HG03139 (cell line): ENCODE measurements at regions not wholly inside any gene's neighbourhood (a gene's known extent, or its start where the extent isn't known, plus 50 kb on each side); places are given as distances from the start of the nearest gene placed in this dataset.
"Not testable (repeated sequence)": the region's sequence is repeated elsewhere in the genome, so short reads cannot be mapped to it uniquely, and the experiment has no call there.

Source experiments
- ATAC-seq: cut with Tn5 transposase; IDR thresholded peaks from one replicate; pipeline ENCODE4 v1.9.1; 2021; ENCODE audit not compliant: unreplicated experiment

- no peak for ATAC-seq
Measured at GRCh38 chr1:58201492-58202106, 344.9 kb downstream of the OMA1 start.

DNA sequence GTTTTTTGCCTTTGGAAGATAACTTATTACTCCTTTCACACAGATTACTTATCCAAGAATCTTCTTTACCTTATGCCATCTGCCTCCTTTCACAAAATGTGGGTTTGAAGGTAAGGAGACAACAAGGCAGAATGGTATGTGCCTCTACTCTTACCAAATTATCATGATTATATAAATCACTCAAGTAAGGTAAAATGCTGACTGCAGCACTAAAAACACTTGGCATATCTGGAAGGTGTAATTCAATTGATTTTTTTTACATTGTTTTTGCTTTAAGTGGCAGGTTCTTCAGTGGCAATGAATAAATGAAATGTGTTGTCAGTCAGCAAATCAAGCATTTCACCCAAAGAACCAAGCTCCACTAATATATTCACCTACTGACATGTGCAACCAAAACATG, 346.1 kb downstream of the OMA1 start:
- no peak for ATAC-seq

DNA sequence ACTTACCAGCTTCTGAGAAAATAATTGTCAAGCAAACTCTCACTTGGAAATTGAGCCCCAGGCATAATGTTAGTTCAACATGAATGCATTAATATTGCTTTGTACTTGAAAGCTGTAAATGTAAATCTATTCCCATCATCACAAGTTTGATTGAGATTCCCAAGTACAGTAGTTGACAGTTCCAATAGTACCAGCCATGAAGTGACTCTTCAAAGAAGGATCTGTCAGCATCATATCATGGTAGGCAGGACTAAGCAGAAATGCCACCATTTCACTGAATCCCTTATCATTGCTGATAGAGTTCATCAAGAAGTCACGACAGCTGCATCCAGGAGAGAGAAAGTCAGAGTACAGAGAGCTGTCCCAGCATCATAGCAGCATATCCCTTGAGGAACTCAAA, 348.7 kb downstream of the OMA1 start:
- ATAC-seq = no peak

DNA sequence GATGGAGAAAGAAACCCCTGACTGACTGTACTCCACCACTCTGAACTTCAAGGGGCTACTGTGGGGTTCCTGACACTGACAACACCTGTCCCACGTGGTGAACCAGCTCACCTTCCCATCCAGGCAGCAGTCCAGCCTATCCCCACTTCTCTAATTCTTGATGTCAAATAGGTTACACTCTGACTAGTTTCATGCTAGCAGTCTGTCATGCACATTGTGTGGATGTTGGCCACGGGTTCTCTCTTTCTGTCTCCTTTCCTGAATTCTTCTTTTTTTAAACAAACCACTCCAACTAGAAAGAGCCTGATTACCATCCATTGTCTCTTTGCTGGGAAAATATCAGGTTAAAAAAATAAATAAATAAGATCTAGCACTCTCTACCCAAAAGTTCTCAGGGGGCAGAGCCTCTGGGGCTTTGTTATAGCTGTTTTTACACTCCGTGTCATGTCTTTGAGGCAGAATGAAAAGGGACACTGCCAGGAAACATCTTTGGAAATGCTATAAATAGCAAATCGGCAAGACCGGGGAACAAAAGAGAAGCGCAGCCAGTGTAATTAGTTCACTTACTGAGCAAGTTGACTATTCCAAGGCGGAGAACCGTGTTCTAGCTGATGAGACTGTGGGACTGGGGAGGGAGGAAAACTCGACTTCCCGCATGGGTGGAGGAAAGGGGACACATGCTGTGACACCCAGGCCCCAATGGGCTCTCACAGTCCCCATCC, 356.1 kb downstream of the OMA1 start:
- ATAC-seq = no peak

GRCh38 chr1:58189453-58189852, 357.1 kb downstream of the OMA1 start:
- ATAC-seq = no peak

GRCh38 chr1:58183286-58183685, 363.2 kb downstream of the OMA1 start:
- ATAC-seq = no peak

DNA sequence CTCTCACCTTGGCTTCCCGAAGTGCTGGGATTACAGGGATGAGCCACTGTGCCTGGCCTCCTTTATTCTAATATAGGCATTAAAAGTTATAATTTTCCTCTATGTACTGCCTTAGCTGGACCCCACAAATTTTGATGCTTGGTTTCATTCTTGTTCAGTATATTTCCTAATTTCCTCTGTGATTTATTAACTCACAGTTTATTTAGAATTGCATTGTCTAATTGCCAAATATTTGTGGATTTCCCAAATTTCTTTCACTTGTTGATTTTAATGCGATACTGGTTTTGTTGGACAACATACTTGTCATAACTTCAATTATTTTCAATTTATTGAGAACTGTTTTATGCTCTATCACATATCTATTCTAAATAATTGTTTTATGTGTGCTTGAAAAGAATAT, 366.0 kb downstream of the OMA1 start:
- ATAC-seq = no peak

GRCh38 chr1:58169160-58169559, 377.4 kb downstream of the OMA1 start:
- ATAC-seq = not testable (repeated sequence)

DNA sequence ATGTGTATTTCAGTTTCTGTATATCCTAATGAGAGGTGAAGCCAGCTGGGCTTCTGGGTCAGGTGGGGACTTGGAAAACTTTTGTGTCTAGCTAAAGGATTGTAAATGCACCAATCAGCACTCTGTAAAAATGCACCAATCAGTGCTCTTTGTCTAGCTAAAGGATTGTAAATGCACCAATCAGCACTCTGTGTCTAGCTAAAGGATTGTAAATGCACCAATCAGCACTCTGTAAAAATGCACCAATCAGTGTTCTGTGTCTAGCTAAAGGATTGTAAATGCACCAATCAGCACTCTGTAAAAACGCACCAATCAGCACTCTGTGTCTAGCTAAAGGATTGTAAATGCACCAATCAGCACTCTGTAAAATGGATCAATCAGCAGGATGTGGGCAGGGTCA, 379.4 kb downstream of the OMA1 start:
- not testable (repeated sequence) for ATAC-seq

GRCh38 chr1:58166417-58166816, 380.1 kb downstream of the OMA1 start:
- no peak for ATAC-seq

- no peak for ATAC-seq
Measured at GRCh38 chr1:58165073-58165472, 381.5 kb downstream of the OMA1 start.

GRCh38 chr1:58162952-58163550, 383.5 kb downstream of the OMA1 start:
- ATAC-seq = no peak

DNA sequence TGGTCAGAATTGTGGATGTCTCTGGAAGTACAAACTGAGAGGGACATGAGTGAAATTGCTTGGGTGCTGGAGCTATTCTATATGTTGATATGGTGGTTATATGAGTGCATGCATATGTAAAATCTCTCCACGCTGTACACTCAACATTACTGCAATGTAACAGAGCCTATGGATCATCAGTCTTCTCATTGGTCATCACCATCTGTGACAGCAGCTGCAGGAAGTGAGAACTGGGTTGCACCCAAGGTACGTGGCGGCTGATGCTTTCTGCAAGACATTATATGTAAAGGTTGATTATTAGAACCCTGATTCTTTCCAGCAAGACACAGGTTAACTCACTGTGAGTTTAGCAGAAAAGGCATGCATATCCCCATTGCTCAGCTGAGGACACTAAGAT, 387.1 kb downstream of the OMA1 start:
- ATAC-seq = no peak

DNA sequence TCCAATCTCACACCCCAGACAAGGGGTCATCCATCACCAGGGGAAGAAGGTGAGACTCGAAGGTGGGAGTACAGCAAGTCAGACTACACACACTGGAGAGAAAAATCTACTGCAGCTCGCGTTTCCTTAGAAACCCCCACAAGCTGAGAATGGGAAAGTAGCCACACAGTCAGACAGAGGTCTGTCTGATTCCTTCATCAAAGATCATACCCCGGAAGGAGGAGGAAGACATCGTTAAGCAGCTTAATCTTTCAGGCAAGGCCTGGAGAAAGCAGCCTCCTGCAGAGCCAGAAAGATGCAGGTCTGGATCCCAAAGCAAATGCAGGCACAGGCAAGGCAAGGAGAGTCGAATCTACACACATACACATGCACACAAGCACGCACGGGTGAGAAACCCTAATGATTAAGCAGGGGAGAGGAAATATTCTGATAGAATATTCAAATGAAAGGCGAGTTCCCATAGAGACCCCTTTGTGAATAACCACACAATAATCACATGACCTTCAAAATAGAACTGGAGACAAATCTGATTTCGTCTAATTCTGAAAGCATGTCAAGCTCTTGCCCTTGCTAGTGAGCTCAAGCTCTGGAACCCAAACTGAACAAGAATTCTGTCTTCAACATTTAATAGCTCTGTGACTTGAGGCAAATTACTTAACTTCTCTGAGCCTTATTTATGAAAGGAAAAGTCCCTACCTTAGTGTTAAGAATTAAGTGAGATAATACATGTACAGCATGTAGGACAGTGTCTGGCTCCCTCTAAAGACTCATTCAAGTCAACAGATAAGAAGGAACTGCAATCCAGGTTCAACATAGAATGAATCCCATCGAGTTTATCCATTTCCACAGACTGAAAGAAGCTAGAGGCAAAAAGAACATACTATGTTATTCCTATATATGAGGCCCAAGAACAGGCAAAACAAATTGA, 387.8 kb downstream of the OMA1 start:
- ATAC-seq = no peak

- ATAC-seq = no peak
Measured at GRCh38 chr1:58158016-58158415, 388.5 kb downstream of the OMA1 start.

DNA sequence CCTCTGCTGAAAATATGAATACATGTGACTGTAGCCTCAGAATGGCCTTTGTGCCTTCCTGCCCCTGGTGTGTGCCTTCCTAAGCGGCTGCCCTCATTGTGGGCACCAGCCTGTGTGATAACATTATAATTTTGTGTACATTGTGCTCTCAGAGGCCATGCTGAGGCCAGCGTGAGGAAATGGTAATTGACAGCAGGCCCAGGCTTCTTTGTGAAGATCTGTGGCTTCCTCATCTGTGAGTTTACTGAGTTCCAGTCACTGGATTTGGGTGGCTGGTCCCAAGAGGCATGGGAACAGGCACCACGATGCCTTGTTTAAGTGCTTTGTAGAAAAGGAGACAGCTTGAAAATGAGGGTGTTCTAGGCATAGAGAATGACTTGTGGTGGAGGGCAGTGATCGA, 389.3 kb downstream of the OMA1 start:
- no peak for ATAC-seq

- ATAC-seq = no peak
Measured at GRCh38 chr1:58156831-58157230, 389.7 kb downstream of the OMA1 start.

DNA sequence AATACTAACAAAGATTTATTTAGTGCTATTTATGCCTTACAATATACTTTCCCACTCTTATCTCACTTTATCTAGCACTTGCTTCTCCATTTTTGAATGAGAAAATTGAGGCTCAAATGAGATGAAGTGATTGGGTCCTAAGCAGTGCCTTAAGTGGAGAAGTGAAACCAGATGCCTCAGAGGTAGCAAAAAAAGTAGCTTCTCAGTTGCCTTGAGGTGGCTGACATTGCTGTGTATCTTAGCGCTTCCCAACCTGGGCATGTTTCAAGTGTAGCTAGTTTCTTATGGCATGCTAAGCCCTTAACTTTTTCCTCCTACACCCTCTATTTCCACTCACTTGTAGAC, 390.4 kb downstream of the OMA1 start:
- ATAC-seq = no peak

GRCh38 chr1:58155418-58156123, 391.0 kb downstream of the OMA1 start:
- ATAC-seq = no peak

DNA sequence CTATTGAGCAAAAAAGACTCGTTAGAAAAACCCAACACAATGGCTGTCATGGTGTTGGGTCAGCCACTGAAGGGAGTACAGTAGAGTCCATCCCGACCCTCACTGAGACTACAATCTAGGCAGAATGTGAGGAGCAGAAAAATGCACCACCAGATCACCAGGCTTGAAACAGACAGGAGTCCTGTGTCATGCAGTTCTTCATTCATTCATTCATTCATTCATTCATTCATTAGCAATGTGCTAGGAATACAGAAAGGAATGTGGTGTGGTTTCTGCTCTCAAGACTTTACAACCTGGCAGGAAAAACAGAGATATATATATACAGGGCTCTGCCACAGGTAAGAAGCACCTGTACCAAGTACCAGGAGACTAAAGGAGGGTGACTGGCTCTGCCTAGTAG, 392.3 kb downstream of the OMA1 start:
- ATAC-seq = no peak

DNA sequence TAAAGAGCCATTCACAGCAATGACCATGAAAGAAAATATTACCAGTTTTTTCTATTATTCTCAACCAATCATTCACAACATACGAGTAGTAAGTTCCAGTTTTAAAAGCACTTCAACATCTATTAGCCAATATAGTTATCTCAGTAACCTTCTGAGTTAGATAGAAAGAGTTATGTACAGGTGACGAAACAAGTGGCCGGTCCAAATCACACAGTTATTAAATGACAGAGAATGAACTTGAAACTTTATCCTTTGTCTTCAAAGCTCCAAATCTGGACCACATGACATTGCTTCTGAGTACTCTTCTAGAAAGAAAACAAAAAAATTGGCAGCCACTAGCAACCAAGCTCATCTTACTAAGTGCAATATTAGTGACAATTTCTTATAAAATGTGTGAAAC, 393.8 kb downstream of the OMA1 start:
- no peak for ATAC-seq
